HG03103 (cell line): ENCODE measurements at regions not wholly inside any gene's neighbourhood (a gene's known extent, or its start where the extent isn't known, plus 50 kb on each side); places are given as distances from the start of the nearest gene placed in this dataset.

ENCODE experiments used
- ATAC-seq: cut with Tn5 transposase; IDR thresholded peaks from one replicate; pipeline ENCODE4 v1.9.1; 2021; ENCODE audit warnings: low read depth; ENCODE audit not compliant: unreplicated experiment

GRCh38 chr4:182163180-182163579 is 80.0 kb upstream of the TENM3 start:
- ATAC-seq = no peak

- no peak for ATAC-seq
These were observed 73.6 kb upstream of the TENM3 start for GRCh38 chr4:182169572-182169971.

GRCh38 chr4:182169987-182170386 is 73.2 kb upstream of the TENM3 start:
- ATAC-seq = no peak

DNA sequence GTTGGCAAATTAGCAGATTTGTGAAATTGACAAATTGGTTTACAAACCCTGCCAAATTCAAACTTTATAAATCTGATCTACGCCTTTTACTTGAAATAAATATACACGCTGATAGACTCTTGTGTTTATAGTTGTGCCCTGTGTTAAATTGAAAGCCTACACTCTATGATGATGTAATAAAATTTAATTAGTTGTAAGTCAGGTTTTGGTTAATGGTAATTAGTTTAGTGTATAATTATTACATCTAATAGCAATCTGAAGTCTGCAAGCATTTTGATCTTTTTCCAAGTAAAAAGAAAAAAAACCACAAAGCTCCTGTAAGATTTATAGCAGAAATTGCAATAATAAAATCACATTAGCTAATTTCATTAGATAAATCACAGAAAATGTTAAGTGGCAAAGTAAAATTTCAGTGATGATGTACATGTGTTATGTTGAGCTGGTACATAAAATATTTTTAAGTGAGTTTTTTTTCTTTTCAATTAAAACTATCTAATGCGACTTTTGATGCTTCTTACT is 72.7 kb upstream of the TENM3 start:
- no peak for ATAC-seq

GRCh38 chr4:182174979-182175378 is 68.2 kb upstream of the TENM3 start:
- ATAC-seq = no peak

DNA sequence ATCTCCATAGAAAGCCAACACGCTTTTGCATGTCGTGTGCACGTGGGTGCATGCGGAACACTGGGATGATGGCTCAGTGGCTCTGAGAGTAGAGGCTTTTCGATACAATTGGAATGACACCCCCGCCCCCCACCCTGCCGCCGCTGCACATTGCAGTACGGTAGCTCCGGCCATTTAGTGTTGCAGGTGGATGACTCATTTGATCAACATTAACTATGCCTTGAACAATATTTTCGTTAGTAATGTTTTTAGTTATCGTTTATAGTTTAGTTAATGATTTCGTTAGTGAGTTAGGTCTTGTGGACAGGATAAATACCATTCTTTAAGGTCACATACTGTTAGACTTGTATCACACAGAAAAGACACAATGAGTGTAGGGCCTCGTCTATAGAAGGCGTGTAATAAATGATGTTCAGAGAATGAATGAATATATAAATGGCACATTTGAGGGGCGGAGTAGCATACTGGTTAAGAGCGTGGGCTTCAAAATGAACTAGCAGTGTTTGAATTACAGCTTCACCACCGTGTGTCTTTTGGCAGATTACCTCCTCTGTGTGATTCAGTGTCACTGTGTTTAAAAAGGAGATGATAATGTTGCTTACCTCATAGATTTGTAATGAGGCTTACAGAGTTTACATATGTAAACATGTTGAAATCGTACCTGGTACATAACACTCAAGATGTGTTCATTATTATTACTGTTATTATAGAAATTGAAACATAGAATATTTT is 67.2 kb upstream of the TENM3 start:
- no peak for ATAC-seq

DNA sequence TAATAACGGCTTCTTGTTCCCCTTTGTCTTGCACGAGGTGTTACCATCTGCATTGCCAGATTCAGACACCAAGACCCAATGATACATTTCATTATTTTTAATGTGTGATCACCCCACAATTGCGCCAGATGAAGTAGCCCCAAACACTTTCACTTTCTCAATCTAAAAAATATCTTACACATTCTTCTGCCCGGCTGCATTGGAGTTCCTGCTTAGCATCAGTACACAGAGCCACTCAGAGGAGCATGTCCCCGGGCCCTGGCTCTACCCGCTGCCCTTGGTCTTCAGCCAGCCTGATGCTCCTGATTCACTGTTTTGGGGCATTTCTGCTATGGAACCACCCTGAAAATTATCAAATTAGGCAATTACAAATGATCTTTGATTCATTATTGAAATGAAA is 66.0 kb upstream of the TENM3 start:
- no peak for ATAC-seq

DNA sequence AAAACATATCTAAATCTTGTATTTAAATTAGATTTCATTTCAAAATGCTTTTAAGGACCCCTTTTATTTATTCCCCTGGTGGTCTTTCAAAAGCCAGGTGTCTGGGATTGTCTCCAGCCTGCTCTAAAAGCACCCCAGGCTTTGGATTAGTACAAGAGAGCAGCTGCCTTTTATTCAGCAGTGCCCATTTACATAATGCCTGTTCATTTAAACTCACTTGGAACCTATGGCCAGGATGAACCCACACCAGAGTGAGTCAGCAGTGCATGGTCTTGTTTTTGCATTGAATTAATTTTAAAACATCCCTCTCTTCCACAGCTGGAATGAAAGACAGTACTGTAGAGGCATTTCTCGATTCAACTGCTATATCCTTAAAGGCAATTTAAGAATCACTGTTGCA is 64.1 kb upstream of the TENM3 start:
- ATAC-seq = no peak

GRCh38 chr4:182179751-182180150 is 63.5 kb upstream of the TENM3 start:
- no peak for ATAC-seq

- ATAC-seq = no peak
These were observed 57.7 kb upstream of the TENM3 start for GRCh38 chr4:182185491-182185890.

GRCh38 chr4:182187674-182188073 is 55.5 kb upstream of the TENM3 start:
- ATAC-seq = no peak

- no peak for ATAC-seq
These were observed 54.6 kb upstream of the TENM3 start for GRCh38 chr4:182188622-182189021.

- ATAC-seq = no peak
These were observed 53.9 kb upstream of the TENM3 start for GRCh38 chr4:182189103-182189878.

- ATAC-seq = no peak
These were observed 52.9 kb upstream of the TENM3 start for GRCh38 chr4:182190306-182190705.

DNA sequence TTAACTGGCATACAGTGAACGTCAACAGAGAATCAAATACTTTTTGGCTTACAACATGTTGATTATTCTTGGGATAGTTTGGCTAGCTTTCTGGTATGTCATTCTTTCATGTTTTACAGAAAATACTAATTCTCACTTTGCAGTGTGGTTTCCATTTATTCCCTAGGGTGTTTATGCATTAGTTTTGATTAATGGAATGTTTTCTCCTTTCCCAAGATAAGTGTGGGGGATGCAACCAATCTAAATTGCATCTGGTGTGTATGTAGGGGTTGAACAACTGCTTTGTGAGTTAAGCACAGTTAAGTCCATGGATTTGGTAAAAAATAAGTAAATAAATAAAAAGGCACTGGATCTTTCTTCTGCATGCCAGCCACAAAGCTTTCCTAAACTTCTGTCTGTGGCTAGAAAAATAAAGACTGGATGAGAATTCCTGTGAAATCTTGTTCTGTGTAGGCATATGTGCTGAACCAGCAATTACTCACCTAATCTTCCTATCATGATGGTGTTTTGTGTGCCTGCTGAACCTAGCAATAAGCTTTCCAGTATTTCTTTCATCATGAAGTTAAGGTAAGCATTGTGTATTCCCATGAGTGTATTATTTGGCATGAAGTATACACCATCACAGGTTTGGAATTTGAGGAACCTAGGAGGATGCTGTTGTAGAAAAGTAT is 50.6 kb upstream of the TENM3 start:
- ATAC-seq = no peak

DNA sequence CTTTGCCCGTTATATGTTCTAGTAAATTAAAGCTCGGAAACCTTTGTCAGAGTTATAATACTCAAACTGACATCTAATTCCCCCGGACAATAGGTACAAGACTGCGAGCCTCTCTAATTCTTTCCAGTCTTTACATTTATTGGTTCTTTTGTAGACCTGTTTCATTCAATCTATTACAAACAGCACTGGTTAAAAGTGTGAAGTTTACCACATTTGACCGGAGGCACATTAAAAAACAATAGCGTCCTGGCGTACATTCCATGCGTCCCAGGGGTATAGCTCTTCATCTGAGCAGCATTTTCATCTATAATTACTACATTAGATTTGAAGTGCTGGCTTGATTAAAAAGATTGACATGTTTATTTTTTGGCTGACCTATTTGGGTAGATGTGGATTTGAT is 49.9 kb upstream of the TENM3 start:
- ATAC-seq = no peak
